K562 (cell line): ENCODE measurements at regions not wholly inside any gene's neighbourhood (a gene's known extent, or its start where the extent isn't known, plus 50 kb on each side); places are given as distances from the start of the nearest gene placed in this dataset.

Experiments used
- CBX1 ChIP-seq: sonication (generic); IDR thresholded peaks from 2 replicates; pipeline ENCODE4 v1.6.1; 2016; ENCODE audit warnings: antibody characterized with exemption, low read depth, mild to moderate bottlenecking
- CHD4 ChIP-seq: fragments of 200-600 bp; sonication (generic); IDR thresholded peaks from 3 replicates; pipeline ENCODE4 v1.6.1; 2012; ENCODE audit warnings: low read depth, mild to moderate bottlenecking, mixed read lengths, low read length, inconsistent platforms; ENCODE audit not compliant: insufficient read depth, insufficient replicate concordance, poor library complexity, severe bottlenecking
- ILK ChIP-seq: fragments of 450-650 bp; IDR thresholded peaks from 2 replicates; pipeline ENCODE4 v1.6.1; 2016; ENCODE audit warnings: missing genetic modification characterization, low read depth, mild to moderate bottlenecking, missing compliant biosample characterization, moderate library complexity, borderline replicate concordance
- PCBP1 ChIP-seq: fragments of 200-400 bp; formaldehyde crosslinking; IDR thresholded peaks from 2 replicates; pipeline ENCODE4 v1.6.1; 2018; ENCODE audit warnings: mild to moderate bottlenecking, low read depth, low read length; ENCODE audit not compliant: poor library complexity, severe bottlenecking
- RUNX1 ChIP-seq: sonication (generic); IDR thresholded peaks from 2 replicates; pipeline ENCODE4 v1.6.1; 2016; ENCODE audit warnings: antibody characterized with exemption, low read depth
- TCF7L2 ChIP-seq: fragments of 150-350 bp; IDR thresholded peaks from 2 replicates; pipeline ENCODE4 v1.6.1; 2016; ENCODE audit warnings: low read depth, mild to moderate bottlenecking, low read length, moderate library complexity
- TRIM28 ChIP-seq: fragments of 450-650 bp; IDR thresholded peaks from 2 replicates; pipeline ENCODE4 v1.6.1; 2017
- ZFP36 ChIP-seq: fragments of 150-350 bp; IDR thresholded peaks from 2 replicates; pipeline ENCODE4 v1.6.1; 2018; ENCODE audit warnings: low read length, low read depth; ENCODE audit not compliant: partially characterized antibody
- ZNF263 ChIP-seq: sonication (generic); formaldehyde crosslinking; IDR thresholded peaks from 2 replicates; pipeline ENCODE4 v1.8.0; 2022; ENCODE audit warnings: mild to moderate bottlenecking, missing genetic modification reagents, borderline replicate concordance
- ZNF316 ChIP-seq: fragments of 450-650 bp; IDR thresholded peaks from 2 replicates; pipeline ENCODE4 v1.6.1; 2016
- ZNF384 ChIP-seq: IDR thresholded peaks from 2 replicates; pipeline ENCODE4 v1.6.1; 2012; ENCODE audit warnings: low read depth, low read length, improper control_type of control experiment
- ZNF766 ChIP-seq: fragments of 200-800 bp; sonication (Bioruptor generic); conservative IDR thresholded peaks from 2 replicates; pipeline ENCODE4 v1.6.1; 2016; ENCODE audit warnings: missing genetic modification characterization, missing compliant biosample characterization
- ZNF77 ChIP-seq: fragments of 250-450 bp; sonication (Bioruptor Pico); IDR thresholded peaks from 2 replicates; pipeline ENCODE4 v1.5.0; 2020
- ZNF830 ChIP-seq: fragments of 250-450 bp; sonication (Bioruptor Pico); IDR thresholded peaks from 2 replicates; pipeline ENCODE4 v1.5.0; 2021; ENCODE audit warnings: mild to moderate bottlenecking
- TF ChIP-seq, protein P1 (sequence below): fragments of 450-650 bp; formaldehyde crosslinking; conservative IDR thresholded peaks from 2 replicates; pipeline ENCODE4 v1.4.0; 2022; ENCODE audit warnings: mild to moderate bottlenecking, missing genetic modification characterization
- TF ChIP-seq, protein P2 (sequence below): sonication (generic); formaldehyde crosslinking; IDR thresholded peaks from 2 replicates; pipeline ENCODE4 v1.8.1; 2023; ENCODE audit warnings: mild to moderate bottlenecking, missing genetic modification reagents
- TF ChIP-seq, protein P3 (sequence below): IDR thresholded peaks from 2 replicates; pipeline ENCODE4 v1.6.1; 2011; ENCODE audit warnings: borderline replicate concordance, low read depth, mild to moderate bottlenecking, moderate library complexity, low read length; ENCODE audit not compliant: insufficient read depth, poor library complexity, severe bottlenecking
- TF ChIP-seq, protein P4 (sequence below): fragments of 450-650 bp; IDR thresholded peaks from 2 replicates; pipeline ENCODE4 v1.6.1; 2016; ENCODE audit warnings: mild to moderate bottlenecking
- TF ChIP-seq, protein P5 (sequence below): fragments of 450-650 bp; conservative IDR thresholded peaks from 2 replicates; pipeline ENCODE4 v1.6.1; 2016; ENCODE audit warnings: missing genetic modification characterization, low read depth, mild to moderate bottlenecking, missing compliant biosample characterization, moderate library complexity

DNA sequence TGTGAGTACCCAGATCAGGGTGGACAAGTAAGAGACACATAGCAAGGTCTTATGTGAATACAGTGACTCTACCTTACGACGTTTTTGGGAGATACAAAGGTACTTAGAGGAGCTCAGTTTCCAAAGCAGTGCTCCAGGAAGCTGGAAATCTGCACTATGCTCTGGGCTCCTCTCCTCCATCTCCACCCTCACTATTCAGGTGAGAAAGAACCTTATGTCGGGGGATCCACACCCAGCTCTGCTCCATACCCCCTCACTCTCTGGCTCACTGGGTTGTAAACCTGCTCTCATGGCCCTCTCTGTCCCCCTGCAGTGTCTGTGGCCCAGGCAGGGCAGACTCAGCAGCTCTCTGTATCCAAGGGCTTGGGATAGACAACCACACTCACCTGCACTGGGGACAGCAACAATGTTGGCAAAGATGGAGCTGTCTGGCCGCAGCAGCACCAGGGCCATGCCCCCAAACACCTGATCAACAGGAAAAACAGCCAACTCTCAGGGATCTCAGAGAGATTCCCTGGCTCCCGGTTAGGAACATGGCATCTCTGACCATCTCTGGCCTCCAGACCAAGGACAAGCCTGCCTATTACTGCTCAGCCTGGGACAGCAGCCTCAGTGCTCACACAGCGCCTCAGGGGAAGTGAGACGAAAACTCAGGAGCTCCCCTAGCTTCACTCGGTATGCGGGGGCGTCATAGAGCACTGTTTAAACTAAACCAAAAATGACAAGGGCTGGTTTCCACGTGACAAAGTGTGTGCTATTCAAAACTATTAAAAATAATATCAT, 60.9 kb upstream of the TOP3B start (continued):
- TF ChIP-seq ZNF263 (CRISPR knock-in tag) (no peak; the same call in 1 of the 2 replicates), TCF7L2 (no peak), CHD4 (no peak), ZNF316 (no peak), CBX1 (no peak), ZFP36 (no peak), PCBP1 (no peak), RUNX1 (no peak), ZNF384 (no peak), ZNF77 (no peak), ILK (tag) (no peak), ZNF766 (CRISPR knock-in tag) (no peak), ZNF830 (CRISPR knock-in tag) (no peak), TRIM28 (no peak)
- TF ChIP-seq, protein P1, sequence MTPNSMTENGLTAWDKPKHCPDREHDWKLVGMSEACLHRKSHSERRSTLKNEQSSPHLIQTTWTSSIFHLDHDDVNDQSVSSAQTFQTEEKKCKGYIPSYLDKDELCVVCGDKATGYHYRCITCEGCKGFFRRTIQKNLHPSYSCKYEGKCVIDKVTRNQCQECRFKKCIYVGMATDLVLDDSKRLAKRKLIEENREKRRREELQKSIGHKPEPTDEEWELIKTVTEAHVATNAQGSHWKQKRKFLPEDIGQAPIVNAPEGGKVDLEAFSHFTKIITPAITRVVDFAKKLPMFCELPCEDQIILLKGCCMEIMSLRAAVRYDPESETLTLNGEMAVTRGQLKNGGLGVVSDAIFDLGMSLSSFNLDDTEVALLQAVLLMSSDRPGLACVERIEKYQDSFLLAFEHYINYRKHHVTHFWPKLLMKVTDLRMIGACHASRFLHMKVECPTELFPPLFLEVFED, result no peak; the same call in 1 of the 2 replicates
- TF ChIP-seq, protein P2, sequence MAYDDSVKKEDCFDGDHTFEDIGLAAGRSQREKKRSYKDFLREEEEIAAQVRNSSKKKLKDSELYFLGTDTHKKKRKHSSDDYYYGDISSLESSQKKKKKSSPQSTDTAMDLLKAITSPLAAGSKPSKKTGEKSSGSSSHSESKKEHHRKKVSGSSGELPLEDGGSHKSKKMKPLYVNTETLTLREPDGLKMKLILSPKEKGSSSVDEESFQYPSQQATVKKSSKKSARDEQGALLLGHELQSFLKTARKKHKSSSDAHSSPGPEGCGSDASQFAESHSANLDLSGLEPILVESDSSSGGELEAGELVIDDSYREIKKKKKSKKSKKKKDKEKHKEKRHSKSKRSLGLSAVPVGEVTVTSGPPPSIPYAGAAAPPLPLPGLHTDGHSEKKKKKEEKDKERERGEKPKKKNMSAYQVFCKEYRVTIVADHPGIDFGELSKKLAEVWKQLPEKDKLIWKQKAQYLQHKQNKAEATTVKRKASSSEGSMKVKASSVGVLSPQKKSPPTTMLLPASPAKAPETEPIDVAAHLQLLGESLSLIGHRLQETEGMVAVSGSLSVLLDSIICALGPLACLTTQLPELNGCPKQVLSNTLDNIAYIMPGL, result no peak
- TF ChIP-seq, protein P3, sequence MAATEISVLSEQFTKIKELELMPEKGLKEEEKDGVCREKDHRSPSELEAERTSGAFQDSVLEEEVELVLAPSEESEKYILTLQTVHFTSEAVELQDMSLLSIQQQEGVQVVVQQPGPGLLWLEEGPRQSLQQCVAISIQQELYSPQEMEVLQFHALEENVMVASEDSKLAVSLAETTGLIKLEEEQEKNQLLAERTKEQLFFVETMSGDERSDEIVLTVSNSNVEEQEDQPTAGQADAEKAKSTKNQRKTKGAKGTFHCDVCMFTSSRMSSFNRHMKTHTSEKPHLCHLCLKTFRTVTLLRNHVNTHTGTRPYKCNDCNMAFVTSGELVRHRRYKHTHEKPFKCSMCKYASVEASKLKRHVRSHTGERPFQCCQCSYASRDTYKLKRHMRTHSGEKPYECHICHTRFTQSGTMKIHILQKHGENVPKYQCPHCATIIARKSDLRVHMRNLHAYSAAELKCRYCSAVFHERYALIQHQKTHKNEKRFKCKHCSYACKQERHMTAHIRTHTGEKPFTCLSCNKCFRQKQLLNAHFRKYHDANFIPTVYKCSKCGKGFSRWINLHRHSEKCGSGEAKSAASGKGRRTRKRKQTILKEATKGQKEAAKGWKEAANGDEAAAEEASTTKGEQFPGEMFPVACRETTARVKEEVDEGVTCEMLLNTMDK, result no peak
- TF ChIP-seq, protein P4, sequence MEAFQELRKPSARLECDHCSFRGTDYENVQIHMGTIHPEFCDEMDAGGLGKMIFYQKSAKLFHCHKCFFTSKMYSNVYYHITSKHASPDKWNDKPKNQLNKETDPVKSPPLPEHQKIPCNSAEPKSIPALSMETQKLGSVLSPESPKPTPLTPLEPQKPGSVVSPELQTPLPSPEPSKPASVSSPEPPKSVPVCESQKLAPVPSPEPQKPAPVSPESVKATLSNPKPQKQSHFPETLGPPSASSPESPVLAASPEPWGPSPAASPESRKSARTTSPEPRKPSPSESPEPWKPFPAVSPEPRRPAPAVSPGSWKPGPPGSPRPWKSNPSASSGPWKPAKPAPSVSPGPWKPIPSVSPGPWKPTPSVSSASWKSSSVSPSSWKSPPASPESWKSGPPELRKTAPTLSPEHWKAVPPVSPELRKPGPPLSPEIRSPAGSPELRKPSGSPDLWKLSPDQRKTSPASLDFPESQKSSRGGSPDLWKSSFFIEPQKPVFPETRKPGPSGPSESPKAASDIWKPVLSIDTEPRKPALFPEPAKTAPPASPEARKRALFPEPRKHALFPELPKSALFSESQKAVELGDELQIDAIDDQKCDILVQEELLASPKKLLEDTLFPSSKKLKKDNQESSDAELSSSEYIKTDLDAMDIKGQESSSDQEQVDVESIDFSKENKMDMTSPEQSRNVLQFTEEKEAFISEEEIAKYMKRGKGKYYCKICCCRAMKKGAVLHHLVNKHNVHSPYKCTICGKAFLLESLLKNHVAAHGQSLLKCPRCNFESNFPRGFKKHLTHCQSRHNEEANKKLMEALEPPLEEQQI, result no peak
- TF ChIP-seq, protein P5, sequence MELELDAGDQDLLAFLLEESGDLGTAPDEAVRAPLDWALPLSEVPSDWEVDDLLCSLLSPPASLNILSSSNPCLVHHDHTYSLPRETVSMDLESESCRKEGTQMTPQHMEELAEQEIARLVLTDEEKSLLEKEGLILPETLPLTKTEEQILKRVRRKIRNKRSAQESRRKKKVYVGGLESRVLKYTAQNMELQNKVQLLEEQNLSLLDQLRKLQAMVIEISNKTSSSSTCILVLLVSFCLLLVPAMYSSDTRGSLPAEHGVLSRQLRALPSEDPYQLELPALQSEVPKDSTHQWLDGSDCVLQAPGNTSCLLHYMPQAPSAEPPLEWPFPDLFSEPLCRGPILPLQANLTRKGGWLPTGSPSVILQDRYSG (tag), result no peak
